ENCODE measurements at regions not wholly inside any gene's neighbourhood (a gene's known extent, or its start where the extent isn't known, plus 50 kb on each side); places are given as distances from the start of the nearest gene placed in this dataset.
"Not testable (repeated sequence)": the region's sequence is repeated elsewhere in the genome, so short reads cannot be mapped to it uniquely, and the experiment has no call there.

DNA sequence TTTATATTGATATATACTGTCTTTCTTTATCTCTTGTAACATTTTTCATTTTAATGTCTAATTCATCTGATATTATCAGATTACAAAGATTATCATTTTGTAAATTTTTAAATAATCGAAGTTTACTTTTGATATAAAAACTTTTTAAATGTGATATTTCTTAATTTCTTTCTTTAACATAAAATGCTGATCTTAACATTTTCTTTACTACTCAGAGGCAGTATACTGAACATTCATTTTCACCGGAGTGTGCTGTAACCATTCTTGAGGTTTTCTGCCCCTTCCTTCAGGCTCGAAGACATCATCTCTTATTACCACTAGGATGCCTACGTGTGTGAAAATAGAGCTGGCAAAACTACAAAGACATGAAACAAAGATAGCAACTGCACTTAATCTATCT lies 186.9 kb downstream of the DIO2 start:
- Histone ChIP-seq H3K79me2 (ENCODE audit: control insufficient read depth, insufficient read depth, low read length) (no peaks in the 10 kb centered on the region), H2AFZ (ENCODE audit: low read length) (no peak overlapping the region), H3K27me3 (ENCODE audit: control insufficient read depth, insufficient read depth, low read length) (no peaks in the 10 kb centered on the region), H3K36me3 (ENCODE audit: control insufficient read depth, insufficient read depth, low read length) (no peaks in the 10 kb centered on the region), H3K27ac (ENCODE audit: insufficient read depth, low read length) (no peak overlapping the region), H3K4me1 (ENCODE audit: control insufficient read depth, extremely low read depth, insufficient read depth, low read length) (no peaks in the 10 kb centered on the region), H3K9me3 (ENCODE audit: control insufficient read depth, insufficient read depth, low read depth, low read length) (no peaks in the 10 kb centered on the region), H3K4me3 (replicated peaks in 1 of 4; ENCODE audit: control extremely low read depth in 1 of 4, insufficient read depth in 1 of 4, low read depth in 3 of 4, low read length in 4 of 4) (no peak overlapping the region), H4K20me1 (ENCODE audit: control insufficient read depth, extremely low read depth, insufficient read depth, low read length) (no peaks in the 10 kb centered on the region), H3K4me2 (ENCODE audit: extremely low read depth, insufficient read depth, low read length) (no peak overlapping the region), H3K9ac (ENCODE audit: insufficient read depth, low read length) (no peak overlapping the region)
- DNase-seq (ENCODE audit: low read depth in 2 of 2) = no peak
- no peak for TF ChIP-seq CTCF (conservative IDR thresholded peaks at IDR 0.05 in 1 of 2, IDR thresholded peaks at IDR 0.05 in 1 of 2; ENCODE audit: low read depth in 1 of 2, low read length in 2 of 2)
- no peak for TF ChIP-seq EZH2 (IDR thresholded peaks at IDR 0.05; ENCODE audit: low read length, missing control alignments)

DNA sequence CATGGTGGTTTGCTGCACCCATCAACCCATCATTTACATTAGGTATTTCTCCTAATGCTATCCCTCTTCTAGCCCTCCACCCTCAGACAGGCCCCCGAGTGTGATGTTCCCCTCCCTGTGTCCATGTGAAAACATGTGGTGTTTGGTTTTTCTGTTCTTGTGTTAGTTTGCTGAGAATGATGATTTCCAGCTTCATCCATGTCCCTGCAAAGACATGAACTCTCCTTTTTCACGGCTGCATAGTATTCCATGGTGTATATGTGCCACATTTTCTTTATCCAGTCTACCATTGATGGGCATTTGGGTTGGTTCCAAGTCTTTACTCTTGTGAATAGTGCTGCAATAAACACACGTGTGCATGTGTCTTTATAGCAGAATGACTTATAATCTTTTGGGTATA lies 192.8 kb downstream of the DIO2 start:
- not testable (repeated sequence) for H3K27me3 ChIP-seq (ENCODE audit: control insufficient read depth, insufficient read depth, low read length); H3K36me3 ChIP-seq (ENCODE audit: control insufficient read depth, insufficient read depth, low read length); H3K9ac ChIP-seq (ENCODE audit: insufficient read depth, low read length); H4K20me1 ChIP-seq (ENCODE audit: control insufficient read depth, extremely low read depth, insufficient read depth, low read length); H3K4me3 ChIP-seq (replicated peaks in 1 of 4; ENCODE audit: control extremely low read depth in 1 of 4, insufficient read depth in 1 of 4, low read depth in 3 of 4, low read length in 4 of 4); H3K79me2 ChIP-seq (ENCODE audit: control insufficient read depth, insufficient read depth, low read length); DNase-seq (ENCODE audit: low read depth in 2 of 2); H2AFZ ChIP-seq (ENCODE audit: low read length); H3K9me3 ChIP-seq (ENCODE audit: control insufficient read depth, insufficient read depth, low read depth, low read length); H3K4me2 ChIP-seq (ENCODE audit: extremely low read depth, insufficient read depth, low read length); H3K4me1 ChIP-seq (ENCODE audit: control insufficient read depth, extremely low read depth, insufficient read depth, low read length); H3K27ac ChIP-seq (ENCODE audit: insufficient read depth, low read length)

DNA sequence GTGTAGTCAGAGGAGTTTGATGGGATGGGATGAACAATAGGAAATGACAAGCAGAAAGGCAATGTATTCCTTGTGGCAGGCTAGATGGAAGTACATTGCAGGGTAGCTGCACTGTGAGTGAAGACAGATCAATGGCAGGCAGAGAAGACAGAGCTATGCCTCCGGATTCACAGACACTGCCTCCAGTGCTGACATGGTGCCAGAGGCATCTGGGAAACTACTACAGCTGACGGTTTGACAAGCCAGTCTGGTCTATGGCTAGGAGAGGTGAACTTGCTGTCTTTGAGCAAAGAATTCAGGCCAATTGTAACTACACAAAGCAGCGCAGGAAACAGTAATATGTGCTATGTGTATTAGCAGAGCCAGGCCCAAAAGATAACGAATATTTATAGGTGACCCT lies 193.5 kb downstream of the DIO2 start:
- H2AFZ ChIP-seq (ENCODE audit: low read length) = no peak overlapping the region
- H3K27ac ChIP-seq (ENCODE audit: insufficient read depth, low read length) = no peak overlapping the region
- no peak overlapping the region for H3K4me2 ChIP-seq (ENCODE audit: extremely low read depth, insufficient read depth, low read length)
- no peaks in the 10 kb centered on the region for H3K27me3 ChIP-seq (ENCODE audit: control insufficient read depth, insufficient read depth, low read length)
- H3K79me2 ChIP-seq (ENCODE audit: control insufficient read depth, insufficient read depth, low read length) = no peaks in the 10 kb centered on the region
- no peaks in the 10 kb centered on the region for H3K9me3 ChIP-seq (ENCODE audit: control insufficient read depth, insufficient read depth, low read depth, low read length)
- no peak for TF ChIP-seq CTCF (conservative IDR thresholded peaks at IDR 0.05 in 1 of 2, IDR thresholded peaks at IDR 0.05 in 1 of 2; ENCODE audit: low read depth in 1 of 2, low read length in 2 of 2)
- no peak for TF ChIP-seq EZH2 (IDR thresholded peaks at IDR 0.05; ENCODE audit: low read length, missing control alignments)
- H4K20me1 ChIP-seq (ENCODE audit: control insufficient read depth, extremely low read depth, insufficient read depth, low read length) = no peaks in the 10 kb centered on the region
- H3K4me1 ChIP-seq (ENCODE audit: control insufficient read depth, extremely low read depth, insufficient read depth, low read length) = no peaks in the 10 kb centered on the region
- DNase-seq (ENCODE audit: low read depth in 2 of 2) = no peak
- no peak overlapping the region for H3K4me3 ChIP-seq (replicated peaks in 1 of 4; ENCODE audit: control extremely low read depth in 1 of 4, insufficient read depth in 1 of 4, low read depth in 3 of 4, low read length in 4 of 4)
- H3K9ac ChIP-seq (ENCODE audit: insufficient read depth, low read length) = no peak overlapping the region
- H3K36me3 ChIP-seq (ENCODE audit: control insufficient read depth, insufficient read depth, low read length) = no peaks in the 10 kb centered on the region

- not testable (repeated sequence) for H3K79me2 ChIP-seq (ENCODE audit: control insufficient read depth, insufficient read depth, low read length); H3K4me1 ChIP-seq (ENCODE audit: control insufficient read depth, extremely low read depth, insufficient read depth, low read length); H3K27ac ChIP-seq (ENCODE audit: insufficient read depth, low read length); H3K4me3 ChIP-seq (replicated peaks in 1 of 4; ENCODE audit: control extremely low read depth in 1 of 4, insufficient read depth in 1 of 4, low read depth in 3 of 4, low read length in 4 of 4); H3K36me3 ChIP-seq (ENCODE audit: control insufficient read depth, insufficient read depth, low read length); H3K27me3 ChIP-seq (ENCODE audit: control insufficient read depth, insufficient read depth, low read length); H3K9ac ChIP-seq (ENCODE audit: insufficient read depth, low read length); DNase-seq (ENCODE audit: low read depth in 2 of 2); H3K9me3 ChIP-seq (ENCODE audit: control insufficient read depth, insufficient read depth, low read depth, low read length); H4K20me1 ChIP-seq (ENCODE audit: control insufficient read depth, extremely low read depth, insufficient read depth, low read length); H2AFZ ChIP-seq (ENCODE audit: low read length); H3K4me2 ChIP-seq (ENCODE audit: extremely low read depth, insufficient read depth, low read length)
These were observed 201.1 kb downstream of the DIO2 start for GRCh38 chr14:80010245-80010644.

Measured in fibroblast of lung (primary cell).